WTC11 (cell line): ENCODE measurements at regions not wholly inside any gene's neighbourhood (a gene's known extent, or its start where the extent isn't known, plus 50 kb on each side); places are given as distances from the start of the nearest gene placed in this dataset.

ENCODE experiments used
- ATAC-seq: fragments of 200-7000 bp; cut with Tn5 transposase; 2 replicates; pipeline ENCODE4 v1.10.0; 2021; ENCODE audit warnings: mild to moderate bottlenecking, moderate library complexity
- CTCF ChIA-PET: fragments of 300-600 bp; sonication (Branson Sonifier 250); formaldehyde crosslinking; loops from one replicate; lab custom pipeline; 2021; ENCODE audit warnings: antibody characterized with exemption; lab: Charles Lee
- POLR2A ChIA-PET: fragments of 350-600 bp; sonication (Branson Sonifier 250); formaldehyde crosslinking; loops from one replicate; lab custom pipeline; 2021; ENCODE audit warnings: antibody characterized with exemption; lab: Charles Lee
- DNase-seq: peaks from one replicate; pipeline ENCODE4 v3.0.0; 2021; ENCODE audit warnings: low spot score
- H3K27ac Mint-ChIP-seq: 2 replicates; pipeline ENCODE4 v1.8.0; 2021; ENCODE audit warnings: mixed read lengths
- H3K27me3 Mint-ChIP-seq: 2 replicates; pipeline ENCODE4 v1.8.0; 2021; ENCODE audit warnings: low read depth, mild to moderate bottlenecking, moderate library complexity, mixed read lengths
- H3K36me3 Mint-ChIP-seq: 2 replicates; pipeline ENCODE4 v1.8.0; 2021; ENCODE audit warnings: mixed read lengths
- H3K4me1 Mint-ChIP-seq: 2 replicates; pipeline ENCODE4 v1.8.0; 2022; ENCODE audit warnings: mixed read lengths
- H3K4me3 Mint-ChIP-seq: 2 replicates; pipeline ENCODE4 v1.8.0; 2021; ENCODE audit warnings: mild to moderate bottlenecking, moderate library complexity, mixed read lengths
- H3K9me3 Mint-ChIP-seq: 2 replicates; pipeline ENCODE4 v1.8.0; 2021; ENCODE audit warnings: mixed read lengths
- ATF1 ChIP-seq: sonication (generic); formaldehyde crosslinking; IDR thresholded peaks from 2 replicates; pipeline ENCODE4 v1.8.1; 2023; ENCODE audit warnings: mild to moderate bottlenecking, moderate library complexity, missing genetic modification reagents
- CREM ChIP-seq: sonication (generic); formaldehyde crosslinking; IDR thresholded peaks from 2 replicates; pipeline ENCODE4 v1.8.1; 2022; ENCODE audit warnings: mild to moderate bottlenecking, missing genetic modification reagents, moderate library complexity
- ESRRA ChIP-seq: sonication (generic); formaldehyde crosslinking; IDR thresholded peaks from 2 replicates; pipeline ENCODE4 v1.8.1; 2022; ENCODE audit warnings: mild to moderate bottlenecking, missing genetic modification reagents, borderline replicate concordance
- FOXP1 ChIP-seq: sonication (generic); formaldehyde crosslinking; IDR thresholded peaks from 2 replicates; pipeline ENCODE4 v1.8.0; 2022; ENCODE audit warnings: missing genetic modification reagents, mild to moderate bottlenecking, moderate library complexity, borderline replicate concordance
- GRHL2 ChIP-seq: fragments of 250-450 bp; sonication (Bioruptor Pico); IDR thresholded peaks from 2 replicates; pipeline ENCODE4 v1.8.0; 2022; ENCODE audit warnings: mild to moderate bottlenecking, moderate library complexity; ENCODE audit not compliant: insufficient replicate concordance, severe bottlenecking
- GTF2I ChIP-seq: fragments of 250-450 bp; sonication (Bioruptor Pico); conservative IDR thresholded peaks from 2 replicates; pipeline ENCODE4 v1.4.0; 2021; ENCODE audit warnings: mild to moderate bottlenecking
- IRF2 ChIP-seq: sonication (generic); formaldehyde crosslinking; IDR thresholded peaks from 2 replicates; pipeline ENCODE4 v1.8.0; 2022; ENCODE audit warnings: low read depth, missing genetic modification reagents, borderline replicate concordance
- MXD4 ChIP-seq: fragments of 250-450 bp; sonication (Bioruptor Pico); IDR thresholded peaks from 2 replicates; pipeline ENCODE4 v1.8.0; 2021; ENCODE audit warnings: mild to moderate bottlenecking, moderate library complexity, borderline replicate concordance
- NFYB ChIP-seq: sonication (generic); formaldehyde crosslinking; conservative IDR thresholded peaks from 2 replicates; pipeline ENCODE4 v1.8.0; 2022; ENCODE audit warnings: low read depth, missing genetic modification reagents
- NR3C1 ChIP-seq: sonication (generic); formaldehyde crosslinking; conservative IDR thresholded peaks from 2 replicates; pipeline ENCODE4 v1.8.1; 2023; ENCODE audit warnings: low read depth, mild to moderate bottlenecking, missing genetic modification reagents
- RORB ChIP-seq: fragments of 250-450 bp; sonication (Bioruptor Pico); IDR thresholded peaks from 2 replicates; pipeline ENCODE4 v1.9.0; 2021; ENCODE audit warnings: mild to moderate bottlenecking
- SMAD4 ChIP-seq: sonication (generic); formaldehyde crosslinking; IDR thresholded peaks from 2 replicates; pipeline ENCODE4 v1.8.0; 2022; ENCODE audit warnings: mild to moderate bottlenecking, missing genetic modification reagents
- TCF7 ChIP-seq: sonication (generic); formaldehyde crosslinking; IDR thresholded peaks from 2 replicates; pipeline ENCODE4 v1.8.0; 2022; ENCODE audit warnings: mild to moderate bottlenecking, low read depth, missing genetic modification reagents, moderate library complexity
- TEAD1 ChIP-seq: sonication (generic); formaldehyde crosslinking; IDR thresholded peaks from 2 replicates; pipeline ENCODE4 v1.8.0; 2022; ENCODE audit warnings: mild to moderate bottlenecking, missing genetic modification reagents
- TP53 ChIP-seq: sonication (generic); formaldehyde crosslinking; IDR thresholded peaks from 2 replicates; pipeline ENCODE4 v1.8.1; 2023; ENCODE audit warnings: mild to moderate bottlenecking, missing genetic modification reagents
- ZNF121 ChIP-seq: sonication (generic); formaldehyde crosslinking; IDR thresholded peaks from 2 replicates; pipeline ENCODE4 v1.8.0; 2023; ENCODE audit warnings: missing genetic modification reagents
- ZNF138 ChIP-seq: sonication (generic); formaldehyde crosslinking; conservative IDR thresholded peaks from 2 replicates; pipeline ENCODE4 v1.8.1; 2022; ENCODE audit warnings: mild to moderate bottlenecking, moderate library complexity, missing genetic modification reagents
- ZNF396 ChIP-seq: fragments of 250-450 bp; sonication (Bioruptor Pico); IDR thresholded peaks from 2 replicates; pipeline ENCODE4 v1.8.0; 2021; ENCODE audit warnings: mild to moderate bottlenecking, moderate library complexity, borderline replicate concordance
- ZNF423 ChIP-seq: fragments of 250-450 bp; sonication (Bioruptor Pico); IDR thresholded peaks from 2 replicates; pipeline ENCODE4 v2.1.2; 2022; ENCODE audit warnings: mild to moderate bottlenecking, moderate library complexity
- TF ChIP-seq, protein P1 (sequence below): sonication (generic); formaldehyde crosslinking; IDR thresholded peaks from 2 replicates; pipeline ENCODE4 v1.8.1; 2022; ENCODE audit warnings: low read depth, mild to moderate bottlenecking, moderate library complexity, missing genetic modification reagents, borderline replicate concordance
- TF ChIP-seq, protein P2 (sequence below): sonication (generic); formaldehyde crosslinking; IDR thresholded peaks from 2 replicates; pipeline ENCODE4 v1.8.1; 2022; ENCODE audit warnings: low read depth, missing genetic modification reagents, borderline replicate concordance
- TF ChIP-seq, protein P3 (sequence below): fragments of 250-450 bp; sonication (Bioruptor Pico); IDR thresholded peaks from 2 replicates; pipeline ENCODE4 v1.9.0; 2021; ENCODE audit warnings: mild to moderate bottlenecking
- TF ChIP-seq, protein P4 (sequence below): fragments of 250-450 bp; sonication (Bioruptor Pico); IDR thresholded peaks from 2 replicates; pipeline ENCODE4 v1.8.0; 2021; ENCODE audit warnings: mild to moderate bottlenecking
- TF ChIP-seq, protein P5 (sequence below): sonication (generic); formaldehyde crosslinking; IDR thresholded peaks from 2 replicates; pipeline ENCODE4 v1.8.0; 2023; ENCODE audit warnings: mild to moderate bottlenecking, missing genetic modification reagents
- TF ChIP-seq, protein P6 (sequence below): sonication (generic); formaldehyde crosslinking; conservative IDR thresholded peaks from 2 replicates; pipeline ENCODE4 v1.8.1; 2022; ENCODE audit warnings: mild to moderate bottlenecking, missing genetic modification reagents

DNA sequence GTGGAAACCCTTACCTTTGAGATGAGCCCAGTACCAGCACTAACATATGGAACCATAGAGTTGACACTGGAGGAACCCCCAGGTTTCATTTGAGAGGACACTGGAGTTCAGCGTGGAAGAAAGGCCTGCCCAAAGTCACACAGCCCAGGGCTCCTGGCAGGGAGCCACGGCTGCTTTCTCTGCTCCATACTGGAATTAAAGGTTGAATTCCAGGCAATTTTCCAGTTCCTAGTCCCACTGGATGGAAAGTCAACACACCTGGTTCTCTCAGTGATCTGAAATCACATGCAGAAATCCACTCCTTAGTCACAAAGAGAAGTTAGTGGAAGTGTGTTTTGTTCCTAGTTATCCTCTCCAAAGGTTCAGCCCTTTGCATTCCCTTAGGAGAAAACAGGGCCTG lies 336.1 kb upstream of the SKOR2 start (continued):
- TF ChIP-seq, protein P1, sequence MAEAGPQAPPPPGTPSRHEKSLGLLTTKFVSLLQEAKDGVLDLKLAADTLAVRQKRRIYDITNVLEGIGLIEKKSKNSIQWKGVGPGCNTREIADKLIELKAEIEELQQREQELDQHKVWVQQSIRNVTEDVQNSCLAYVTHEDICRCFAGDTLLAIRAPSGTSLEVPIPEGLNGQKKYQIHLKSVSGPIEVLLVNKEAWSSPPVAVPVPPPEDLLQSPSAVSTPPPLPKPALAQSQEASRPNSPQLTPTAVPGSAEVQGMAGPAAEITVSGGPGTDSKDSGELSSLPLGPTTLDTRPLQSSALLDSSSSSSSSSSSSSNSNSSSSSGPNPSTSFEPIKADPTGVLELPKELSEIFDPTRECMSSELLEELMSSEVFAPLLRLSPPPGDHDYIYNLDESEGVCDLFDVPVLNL (CRISPR knock-in tag) = no peak
- TF ChIP-seq TCF7 (CRISPR knock-in tag) = no peak
- no peak for TF ChIP-seq IRF2
- TF ChIP-seq, protein P2, sequence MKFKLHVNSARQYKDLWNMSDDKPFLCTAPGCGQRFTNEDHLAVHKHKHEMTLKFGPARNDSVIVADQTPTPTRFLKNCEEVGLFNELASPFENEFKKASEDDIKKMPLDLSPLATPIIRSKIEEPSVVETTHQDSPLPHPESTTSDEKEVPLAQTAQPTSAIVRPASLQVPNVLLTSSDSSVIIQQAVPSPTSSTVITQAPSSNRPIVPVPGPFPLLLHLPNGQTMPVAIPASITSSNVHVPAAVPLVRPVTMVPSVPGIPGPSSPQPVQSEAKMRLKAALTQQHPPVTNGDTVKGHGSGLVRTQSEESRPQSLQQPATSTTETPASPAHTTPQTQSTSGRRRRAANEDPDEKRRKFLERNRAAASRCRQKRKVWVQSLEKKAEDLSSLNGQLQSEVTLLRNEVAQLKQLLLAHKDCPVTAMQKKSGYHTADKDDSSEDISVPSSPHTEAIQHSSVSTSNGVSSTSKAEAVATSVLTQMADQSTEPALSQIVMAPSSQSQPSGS (CRISPR knock-in tag) = no peak

DNA sequence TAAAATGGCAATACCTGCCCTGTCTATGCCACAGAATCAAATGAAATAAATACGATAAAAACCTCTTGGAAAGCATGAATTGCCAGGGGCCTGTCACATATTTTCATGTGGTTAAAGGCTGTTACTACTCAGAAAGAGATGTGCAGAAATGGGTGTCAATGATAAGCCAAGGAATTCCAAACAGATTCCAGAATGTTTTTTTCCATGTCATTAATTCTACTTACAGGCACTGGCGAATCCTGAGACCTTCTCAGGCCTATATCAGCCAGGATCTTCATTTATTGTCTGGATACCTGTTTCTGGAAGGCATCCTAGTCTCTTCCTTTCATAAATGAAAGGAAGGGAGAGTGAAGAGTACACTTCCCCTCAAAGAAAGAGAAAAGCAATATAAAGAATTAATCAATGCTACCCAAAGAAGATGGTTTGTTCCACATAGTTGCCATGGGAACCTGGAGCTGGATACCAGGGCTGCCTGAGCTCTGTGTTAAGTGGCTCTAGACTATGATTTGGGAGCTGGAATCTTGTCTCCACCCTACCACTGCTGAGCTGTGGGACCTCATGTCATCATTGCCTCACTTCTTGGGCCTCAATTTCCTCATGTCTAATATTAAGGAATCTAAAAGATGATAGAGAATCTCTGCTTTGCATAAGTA lies 335.1 kb upstream of the SKOR2 start:
- TF ChIP-seq MXD4 (CRISPR knock-in tag) = no peak
- TF ChIP-seq FOXP1 (CRISPR knock-in tag) = no peak
- no peak for TF ChIP-seq CREM (CRISPR knock-in tag)
- TF ChIP-seq NR3C1 (CRISPR knock-in tag) = no peak
- TF ChIP-seq ZNF396 = no peak
- TF ChIP-seq TEAD1 (CRISPR knock-in tag) = no peak
- TF ChIP-seq, protein P3, sequence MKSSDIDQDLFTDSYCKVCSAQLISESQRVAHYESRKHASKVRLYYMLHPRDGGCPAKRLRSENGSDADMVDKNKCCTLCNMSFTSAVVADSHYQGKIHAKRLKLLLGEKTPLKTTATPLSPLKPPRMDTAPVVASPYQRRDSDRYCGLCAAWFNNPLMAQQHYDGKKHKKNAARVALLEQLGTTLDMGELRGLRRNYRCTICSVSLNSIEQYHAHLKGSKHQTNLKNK (CRISPR knock-in tag) = no peak
- TF ChIP-seq ZNF138 = no peak
- no peak for TF ChIP-seq GRHL2 (CRISPR knock-in tag)
- TF ChIP-seq, all 79 proteins: peak for 0
- POLR2A ChIA-PET = no interaction called here
- no peaks in the 10 kb centered on the region for H3K36me3 Mint-ChIP-seq
- ATAC-seq (no peak), DNase-seq (no peak)
- no peaks in the 10 kb centered on the region; the same call in none of the 2 replicates for H3K27me3 Mint-ChIP-seq
- no peak overlapping the region for H3K4me3 Mint-ChIP-seq
- H3K9me3 Mint-ChIP-seq = peaks cover 8% of the 10 kb centered on the region; the same call in 1 of the 2 replicates
- H3K27ac Mint-ChIP-seq = no peak overlapping the region
- CTCF ChIA-PET = interaction anchor here (2.0 kb wide), 1 partner anchor 162 kb away, joined by 4 read pairs; no protein-coding TSS in a partner anchor
- peaks cover 12% of the 10 kb centered on the region for H3K4me1 Mint-ChIP-seq

DNA sequence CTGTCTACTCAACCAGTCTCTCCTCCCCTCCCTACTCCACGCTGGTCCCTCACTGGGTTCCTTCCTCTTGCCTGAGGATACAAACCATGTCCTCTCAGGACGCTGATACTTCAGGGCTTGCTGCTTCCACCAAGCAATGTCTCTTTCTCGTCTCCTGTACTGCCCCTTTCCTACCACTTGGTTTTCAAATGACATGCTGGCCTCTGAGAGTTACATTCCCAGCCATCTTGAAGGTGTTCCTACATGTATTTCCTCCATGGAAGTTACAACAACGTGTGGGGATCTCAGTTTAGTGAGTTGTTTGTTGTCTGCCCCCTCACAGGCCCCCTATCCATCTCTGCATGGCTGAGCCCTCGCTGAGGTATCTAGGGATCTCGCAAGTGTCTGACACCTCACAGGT lies 334.5 kb upstream of the SKOR2 start:
- ATAC-seq (no peak; the same call in 1 of the 2 replicates), DNase-seq (no peak)
- peaks cover 7% of the 10 kb centered on the region for H3K4me1 Mint-ChIP-seq
- ChIA-PET CTCF (no interaction called here), POLR2A (no interaction called here)
- H3K36me3 Mint-ChIP-seq = no peaks in the 10 kb centered on the region
- peaks cover 5% of the 10 kb centered on the region; the same call in 1 of the 2 replicates for H3K9me3 Mint-ChIP-seq
- H3K27ac Mint-ChIP-seq = no peak overlapping the region
- no peak overlapping the region for H3K4me3 Mint-ChIP-seq
- TF ChIP-seq ZNF423 (no peak), SMAD4 (no peak), ZNF121 (no peak), ESRRA (CRISPR knock-in tag) (no peak), NFYB (CRISPR knock-in tag) (no peak), ATF1 (CRISPR knock-in tag) (no peak), MXD4 (CRISPR knock-in tag) (no peak), ZNF138 (no peak), RORB (CRISPR knock-in tag) (no peak), GTF2I (CRISPR knock-in tag) (no peak), TP53 (no peak)
- TF ChIP-seq, protein P4, sequence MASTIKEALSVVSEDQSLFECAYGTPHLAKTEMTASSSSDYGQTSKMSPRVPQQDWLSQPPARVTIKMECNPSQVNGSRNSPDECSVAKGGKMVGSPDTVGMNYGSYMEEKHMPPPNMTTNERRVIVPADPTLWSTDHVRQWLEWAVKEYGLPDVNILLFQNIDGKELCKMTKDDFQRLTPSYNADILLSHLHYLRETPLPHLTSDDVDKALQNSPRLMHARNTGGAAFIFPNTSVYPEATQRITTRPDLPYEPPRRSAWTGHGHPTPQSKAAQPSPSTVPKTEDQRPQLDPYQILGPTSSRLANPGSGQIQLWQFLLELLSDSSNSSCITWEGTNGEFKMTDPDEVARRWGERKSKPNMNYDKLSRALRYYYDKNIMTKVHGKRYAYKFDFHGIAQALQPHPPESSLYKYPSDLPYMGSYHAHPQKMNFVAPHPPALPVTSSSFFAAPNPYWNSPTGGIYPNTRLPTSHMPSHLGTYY (CRISPR knock-in tag) = no peak
- TF ChIP-seq, protein P5, sequence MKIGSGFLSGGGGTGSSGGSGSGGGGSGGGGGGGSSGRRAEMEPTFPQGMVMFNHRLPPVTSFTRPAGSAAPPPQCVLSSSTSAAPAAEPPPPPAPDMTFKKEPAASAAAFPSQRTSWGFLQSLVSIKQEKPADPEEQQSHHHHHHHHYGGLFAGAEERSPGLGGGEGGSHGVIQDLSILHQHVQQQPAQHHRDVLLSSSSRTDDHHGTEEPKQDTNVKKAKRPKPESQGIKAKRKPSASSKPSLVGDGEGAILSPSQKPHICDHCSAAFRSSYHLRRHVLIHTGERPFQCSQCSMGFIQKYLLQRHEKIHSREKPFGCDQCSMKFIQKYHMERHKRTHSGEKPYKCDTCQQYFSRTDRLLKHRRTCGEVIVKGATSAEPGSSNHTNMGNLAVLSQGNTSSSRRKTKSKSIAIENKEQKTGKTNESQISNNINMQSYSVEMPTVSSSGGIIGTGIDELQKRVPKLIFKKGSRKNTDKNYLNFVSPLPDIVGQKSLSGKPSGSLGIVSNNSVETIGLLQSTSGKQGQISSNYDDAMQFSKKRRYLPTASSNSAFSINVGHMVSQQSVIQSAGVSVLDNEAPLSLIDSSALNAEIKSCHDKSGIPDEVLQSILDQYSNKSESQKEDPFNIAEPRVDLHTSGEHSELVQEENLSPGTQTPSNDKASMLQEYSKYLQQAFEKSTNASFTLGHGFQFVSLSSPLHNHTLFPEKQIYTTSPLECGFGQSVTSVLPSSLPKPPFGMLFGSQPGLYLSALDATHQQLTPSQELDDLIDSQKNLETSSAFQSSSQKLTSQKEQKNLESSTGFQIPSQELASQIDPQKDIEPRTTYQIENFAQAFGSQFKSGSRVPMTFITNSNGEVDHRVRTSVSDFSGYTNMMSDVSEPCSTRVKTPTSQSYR (CRISPR knock-in tag) = no peak
- TF ChIP-seq, protein P6, sequence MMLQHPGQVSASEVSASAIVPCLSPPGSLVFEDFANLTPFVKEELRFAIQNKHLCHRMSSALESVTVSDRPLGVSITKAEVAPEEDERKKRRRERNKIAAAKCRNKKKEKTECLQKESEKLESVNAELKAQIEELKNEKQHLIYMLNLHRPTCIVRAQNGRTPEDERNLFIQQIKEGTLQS = no peak
- TF ChIP-seq, protein P3 (CRISPR knock-in tag) = no peak
- no peaks in the 10 kb centered on the region; the same call in 1 of the 2 replicates for H3K27me3 Mint-ChIP-seq
